Activated CD8-positive, alpha-beta T cell treated with anti-CD3 and anti-CD28 coated beads for 36 hours (primary cell): ENCODE measurements at regions not wholly inside any gene's neighbourhood (a gene's known extent, or its start where the extent isn't known, plus 50 kb on each side); places are given as distances from the start of the nearest gene placed in this dataset.

Source experiments
- ATAC-seq: fragments of 200-7000 bp; cut with Tn5 transposase; one replicate; pipeline ENCODE4 v1.10.0; 2021; ENCODE audit warnings: mild to moderate bottlenecking, moderate library complexity
- CTCF ChIA-PET: fragments of 350-600 bp; sonication (Branson Sonifier 250); formaldehyde crosslinking; loops from one replicate; lab custom pipeline; 2021; ENCODE audit warnings: antibody characterized with exemption; lab: Charles Lee
- POLR2A ChIA-PET: fragments of 350-600 bp; sonication (Branson Sonifier 250); formaldehyde crosslinking; loops from one replicate; lab custom pipeline; 2021; ENCODE audit warnings: antibody characterized with exemption; lab: Charles Lee
- DNase-seq: peaks from one replicate; pipeline ENCODE4 v3.0.0-alpha.2; 2020
- H3K27ac Mint-ChIP-seq: one replicate; pipeline ENCODE4 v1.8.0; 2021; ENCODE audit warnings: mild to moderate bottlenecking, mixed read lengths
- H3K27me3 Mint-ChIP-seq: one replicate; pipeline ENCODE4 v1.8.0; 2021; ENCODE audit warnings: mixed read lengths
- H3K36me3 Mint-ChIP-seq: one replicate; pipeline ENCODE4 v1.8.0; 2021; ENCODE audit warnings: low read depth, mixed read lengths
- H3K4me1 Mint-ChIP-seq: one replicate; pipeline ENCODE4 v1.8.0; 2021; ENCODE audit warnings: low read depth, mixed read lengths
- H3K4me3 Mint-ChIP-seq: one replicate; pipeline ENCODE4 v1.8.0; 2021; ENCODE audit warnings: mild to moderate bottlenecking, moderate library complexity, mixed read lengths
- H3K9me3 Mint-ChIP-seq: one replicate; pipeline ENCODE4 v1.8.0; 2021; ENCODE audit warnings: mixed read lengths
- intact Hi-C: fragments of 100-400 bp; cut with micrococcal nuclease; formaldehyde crosslinking; loops from one replicate; pipeline ENCODE4 v1.10.0; 2022
- TF ChIP-seq, protein P1 (sequence below): fragments of 200-600 bp; IDR thresholded peaks from one replicate; pipeline ENCODE4 v1.8.0; 2022; ENCODE audit warnings: antibody characterized with exemption, mild to moderate bottlenecking

DNA sequence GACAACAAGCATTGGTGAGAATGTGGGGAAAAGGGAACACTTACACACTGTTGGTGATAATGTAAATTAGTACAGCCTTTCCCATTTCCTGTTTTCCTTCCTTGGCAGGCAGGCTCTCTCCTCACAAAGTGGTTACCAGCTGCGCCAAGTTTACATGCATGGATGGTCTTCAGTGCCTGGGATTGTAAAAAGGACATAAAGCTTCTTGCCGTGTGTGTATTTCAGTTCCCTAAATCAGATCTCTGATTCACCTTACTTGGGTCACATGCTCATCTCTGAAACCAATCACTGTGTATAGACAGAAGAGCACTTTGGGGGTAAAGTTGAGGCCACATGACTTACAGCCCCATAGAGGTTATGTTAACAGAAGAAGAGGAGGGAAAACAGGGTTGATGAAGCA, 92.8 kb downstream of the CAVIN4 start:
- no peak overlapping the region for H3K27ac Mint-ChIP-seq
- intact Hi-C loops = no loop called here
- no peak overlapping the region for H3K4me3 Mint-ChIP-seq
- TF ChIP-seq, protein P1, sequence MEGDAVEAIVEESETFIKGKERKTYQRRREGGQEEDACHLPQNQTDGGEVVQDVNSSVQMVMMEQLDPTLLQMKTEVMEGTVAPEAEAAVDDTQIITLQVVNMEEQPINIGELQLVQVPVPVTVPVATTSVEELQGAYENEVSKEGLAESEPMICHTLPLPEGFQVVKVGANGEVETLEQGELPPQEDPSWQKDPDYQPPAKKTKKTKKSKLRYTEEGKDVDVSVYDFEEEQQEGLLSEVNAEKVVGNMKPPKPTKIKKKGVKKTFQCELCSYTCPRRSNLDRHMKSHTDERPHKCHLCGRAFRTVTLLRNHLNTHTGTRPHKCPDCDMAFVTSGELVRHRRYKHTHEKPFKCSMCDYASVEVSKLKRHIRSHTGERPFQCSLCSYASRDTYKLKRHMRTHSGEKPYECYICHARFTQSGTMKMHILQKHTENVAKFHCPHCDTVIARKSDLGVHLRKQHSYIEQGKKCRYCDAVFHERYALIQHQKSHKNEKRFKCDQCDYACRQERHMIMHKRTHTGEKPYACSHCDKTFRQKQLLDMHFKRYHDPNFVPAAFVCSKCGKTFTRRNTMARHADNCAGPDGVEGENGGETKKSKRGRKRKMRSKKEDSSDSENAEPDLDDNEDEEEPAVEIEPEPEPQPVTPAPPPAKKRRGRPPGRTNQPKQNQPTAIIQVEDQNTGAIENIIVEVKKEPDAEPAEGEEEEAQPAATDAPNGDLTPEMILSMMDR = no peak
- ATAC-seq (no peak), DNase-seq (no peak)
- no peaks in the 10 kb centered on the region for H3K9me3 Mint-ChIP-seq
- POLR2A ChIA-PET = no interaction called here
- peaks cover 9% of the 10 kb centered on the region for H3K27me3 Mint-ChIP-seq
- CTCF ChIA-PET = no interaction called here
- H3K4me1 Mint-ChIP-seq = no peaks in the 10 kb centered on the region
- no peaks in the 10 kb centered on the region for H3K36me3 Mint-ChIP-seq

DNA sequence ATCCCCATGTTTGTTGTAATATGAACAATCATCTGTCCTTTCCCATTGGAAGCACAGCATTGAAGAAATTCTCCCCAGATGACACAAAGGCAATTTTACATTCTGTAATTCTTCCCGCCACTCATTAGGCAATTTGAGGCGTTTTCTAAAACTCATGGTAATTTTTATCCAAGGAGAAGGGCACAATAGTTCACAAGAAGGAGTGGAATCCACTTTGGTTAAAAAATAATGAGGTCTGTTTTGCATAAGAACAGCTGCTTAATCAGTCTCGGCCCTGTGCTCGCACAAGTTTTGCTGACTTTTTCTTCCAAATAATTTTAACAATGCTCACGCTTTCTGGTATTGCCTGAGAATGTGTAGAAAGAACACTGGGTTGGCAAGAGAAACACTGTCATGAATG, 94.0 kb downstream of the CAVIN4 start:
- ChIA-PET POLR2A (no interaction called here), CTCF (no interaction called here)
- Mint-ChIP-seq H3K27me3 (peaks cover 5% of the 10 kb centered on the region), H3K27ac (no peak overlapping the region), H3K4me1 (no peaks in the 10 kb centered on the region), H3K4me3 (no peak overlapping the region), H3K36me3 (no peaks in the 10 kb centered on the region), H3K9me3 (no peaks in the 10 kb centered on the region)
- DNase-seq (no peak), ATAC-seq (no peak)
- TF ChIP-seq, protein P1 = no peak
- intact Hi-C loops = no loop called here

DNA sequence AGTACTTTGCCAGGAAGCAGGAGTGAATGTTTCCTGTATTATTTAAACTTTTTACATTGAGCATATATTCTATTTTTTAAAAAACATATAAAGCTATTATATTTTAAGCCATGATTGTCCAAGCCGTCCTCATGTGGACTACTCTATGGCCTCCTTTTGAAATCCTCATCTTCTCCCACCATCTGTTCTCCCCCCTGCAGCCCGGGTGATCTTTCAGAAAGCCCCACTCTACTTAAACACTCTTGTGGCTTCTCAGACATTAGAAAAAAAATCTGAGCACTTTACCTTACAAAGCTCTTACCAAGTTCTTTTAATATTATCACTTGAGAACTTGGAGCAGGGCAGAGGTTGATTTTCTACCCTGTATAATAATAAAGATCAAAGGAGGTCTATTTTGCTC, 95.4 kb downstream of the CAVIN4 start:
- H3K4me1 Mint-ChIP-seq = no peaks in the 10 kb centered on the region
- no peaks in the 10 kb centered on the region for H3K36me3 Mint-ChIP-seq
- POLR2A ChIA-PET = no interaction called here
- no peak for ATAC-seq
- H3K9me3 Mint-ChIP-seq = no peaks in the 10 kb centered on the region
- CTCF ChIA-PET = interaction anchor here (1.1 kb wide), 1 partner anchor 28 kb away, joined by 4 read pairs; no protein-coding TSS in a partner anchor
- intact Hi-C loops = no loop called here
- H3K27me3 Mint-ChIP-seq = peaks cover 5% of the 10 kb centered on the region
- no peak for DNase-seq
- no peak overlapping the region for H3K4me3 Mint-ChIP-seq
- TF ChIP-seq, protein P1 = no peak
- H3K27ac Mint-ChIP-seq = no peak overlapping the region

DNA sequence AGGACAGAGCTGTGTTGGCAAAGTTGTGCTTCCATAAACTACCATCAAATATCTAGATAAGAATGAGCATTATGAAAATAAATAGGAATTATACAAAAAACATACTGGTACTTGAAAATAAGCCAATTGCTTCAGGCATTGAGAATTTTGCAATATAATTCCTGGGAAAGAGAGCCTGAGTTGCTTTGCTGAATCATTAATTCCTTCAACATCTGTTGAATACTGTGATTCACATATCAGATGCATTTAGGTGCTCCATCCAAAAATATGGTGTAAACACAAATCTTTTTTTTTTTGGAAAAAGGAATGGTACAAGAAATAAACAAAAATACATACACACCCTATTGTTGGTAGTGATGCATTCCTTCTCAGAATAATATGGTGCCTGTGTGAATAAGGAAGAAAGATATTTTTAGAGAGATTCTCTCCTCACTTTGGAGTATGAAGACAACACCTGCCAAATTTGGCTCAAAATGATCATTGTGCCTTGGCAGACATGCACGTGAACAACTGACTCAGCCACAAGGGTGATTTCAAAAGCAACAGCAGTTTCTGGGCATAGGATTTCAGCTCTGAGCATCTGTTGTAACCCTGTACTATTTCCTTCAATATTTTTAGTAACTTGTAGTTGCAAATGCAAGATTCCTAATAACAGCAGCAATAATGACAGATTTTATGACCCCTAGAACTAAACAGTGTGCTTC, 96.7 kb downstream of the CAVIN4 start:
- POLR2A ChIA-PET = no interaction called here
- ATAC-seq (no peak), DNase-seq (no peak)
- Mint-ChIP-seq H3K36me3 (no peaks in the 10 kb centered on the region), H3K27me3 (peaks cover 7% of the 10 kb centered on the region), H3K4me1 (no peaks in the 10 kb centered on the region), H3K27ac (no peak overlapping the region), H3K4me3 (no peak overlapping the region), H3K9me3 (no peaks in the 10 kb centered on the region)
- intact Hi-C loops = no loop called here
- TF ChIP-seq, protein P1 = no peak
- CTCF ChIA-PET = no interaction called here

DNA sequence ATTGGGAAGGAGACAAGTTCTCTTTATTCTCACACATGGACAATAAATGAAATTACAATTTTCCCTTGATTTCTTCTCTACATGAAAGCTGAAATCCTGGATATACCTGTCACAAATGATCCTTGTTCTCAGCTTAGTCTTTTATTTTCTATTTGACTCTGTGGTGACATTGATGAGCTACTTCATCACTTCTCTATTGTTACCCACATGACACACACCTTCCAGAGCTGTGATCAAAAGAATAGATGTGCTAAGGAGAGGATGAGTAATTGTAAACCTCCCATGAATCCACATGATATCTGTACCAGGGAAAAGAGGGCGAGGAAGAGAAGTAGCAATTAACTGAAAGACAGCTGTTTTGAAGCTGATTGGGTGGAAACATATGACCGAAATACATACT, 102.0 kb downstream of the CAVIN4 start:
- ChIA-PET POLR2A (no interaction called here), CTCF (interaction anchor here (0.9 to 1.6 kb wide), 2 partner anchors 35 to 78 kb away, joined by 4 to 5 read pairs; no protein-coding TSS in a partner anchor)
- H3K4me3 Mint-ChIP-seq = no peak overlapping the region
- intact Hi-C loops = no loop called here
- H3K36me3 Mint-ChIP-seq = no peaks in the 10 kb centered on the region
- no peak overlapping the region for H3K27ac Mint-ChIP-seq
- no peaks in the 10 kb centered on the region for H3K9me3 Mint-ChIP-seq
- no peak for ATAC-seq
- H3K4me1 Mint-ChIP-seq = no peaks in the 10 kb centered on the region
- TF ChIP-seq, protein P1 = no peak
- H3K27me3 Mint-ChIP-seq = peaks cover 7% of the 10 kb centered on the region
- DNase-seq = no peak
